Amygdala (tissue), 56 donors: ENCODE measurements at regions not wholly inside any gene's neighbourhood (a gene's known extent, or its start where the extent isn't known, plus 50 kb on each side); places are given as distances from the start of the nearest gene placed in this dataset.
"Not testable (repeated sequence)": the region's sequence is repeated elsewhere in the genome, so short reads cannot be mapped to it uniquely, and the experiment has no call there.

Experiments
- DNase-seq, 56 donors: peaks; one replicate each; lab custom pipeline; 2025; lab: John Stamatoyannopoulos, UW

- no peak for DNase-seq
Observed at GRCh38 chr16:87145181-87146176, 171.7 kb downstream of the C16orf95 start.

- DNase-seq, result no peak
Observed at GRCh38 chr16:87146676-87147075, 170.5 kb downstream of the C16orf95 start.

- no peak for DNase-seq
Observed at GRCh38 chr16:87149051-87149450, 168.1 kb downstream of the C16orf95 start.

GRCh38 chr16:87150262-87150661, 166.9 kb downstream of the C16orf95 start:
- no peak for DNase-seq

GRCh38 chr16:87150681-87151280, 166.4 kb downstream of the C16orf95 start:
- DNase-seq, result no peak

- no peak for DNase-seq
Observed at GRCh38 chr16:87152221-87152755, 164.9 kb downstream of the C16orf95 start.

- DNase-seq, result no peak
Observed at GRCh38 chr16:87153326-87153725, 163.9 kb downstream of the C16orf95 start.

GRCh38 chr16:87155315-87155714, 161.9 kb downstream of the C16orf95 start:
- DNase-seq, result not testable (repeated sequence)

- DNase-seq, result no peak
Observed at GRCh38 chr16:87156195-87156594, 161.0 kb downstream of the C16orf95 start.

- no peak for DNase-seq
Observed at GRCh38 chr16:87160234-87160636, 157.0 kb downstream of the C16orf95 start.

- no peak for DNase-seq
Observed at GRCh38 chr16:87160701-87161337, 156.4 kb downstream of the C16orf95 start.

- DNase-seq, result not testable (repeated sequence)
Observed at GRCh38 chr16:87161410-87161809, 155.8 kb downstream of the C16orf95 start.

- DNase-seq, result no peak
Observed at GRCh38 chr16:87161822-87162676, 155.1 kb downstream of the C16orf95 start.

- not testable (repeated sequence) for DNase-seq
Observed at GRCh38 chr16:87162799-87163198, 154.4 kb downstream of the C16orf95 start.

- DNase-seq, result no peak
Observed at GRCh38 chr16:87163637-87164036, 153.6 kb downstream of the C16orf95 start.

GRCh38 chr16:87165151-87165550, 152.0 kb downstream of the C16orf95 start:
- no peak for DNase-seq

- no peak for DNase-seq
Observed at GRCh38 chr16:87165885-87166284, 151.3 kb downstream of the C16orf95 start.

- no peak for DNase-seq
Observed at GRCh38 chr16:87166321-87166720, 150.9 kb downstream of the C16orf95 start.

GRCh38 chr16:87166934-87167333, 150.3 kb downstream of the C16orf95 start:
- DNase-seq, result no peak

- DNase-seq, result no peak
Observed at GRCh38 chr16:87169509-87169995, 147.6 kb downstream of the C16orf95 start.
